Tibial artery (tissue), 4 donors: ENCODE measurements at regions not wholly inside any gene's neighbourhood (a gene's known extent, or its start where the extent isn't known, plus 50 kb on each side); places are given as distances from the start of the nearest gene placed in this dataset.
"Not testable (repeated sequence)": the region's sequence is repeated elsewhere in the genome, so short reads cannot be mapped to it uniquely, and the experiment has no call there.

Experiments used
- DNase-seq, 2 donors: peaks; one replicate each; pipeline ENCODE4 v3.0.0-alpha.2; 2019
- H3K27ac ChIP-seq, 2 donors: fragments of 200-600 bp; sonication (generic) in 1 of 2; 1 replicate in 1 of 2; 2 replicates in 1 of 2; pipeline ENCODE4 v1.5.1; 2018 to 2019; ENCODE audit warnings: mild to moderate bottlenecking in 1 of 2
- H3K27me3 ChIP-seq, 2 donors: fragments of 200-600 bp; sonication (generic) in 1 of 2; one replicate each; pipeline versions ENCODE4 v1.5.1 to v1.6.0; 2016 to 2019
- H3K36me3 ChIP-seq, 3 donors: fragments of 200-600 bp; sonication (generic) in 2 of 3; one replicate each; pipeline ENCODE4 v1.5.1; 2016 to 2019; ENCODE audit warnings: mild to moderate bottlenecking in 2 of 3
- H3K4me1 ChIP-seq, 4 donors: fragments of 200-600 bp; sonication (generic) in 2 of 4; 1 replicate in 3 of 4; 2 replicates in 1 of 4; pipeline ENCODE4 v1.5.1; 2016 to 2019
- H3K4me3 ChIP-seq, 2 donors: fragments of 200-600 bp; sonication (generic) in 1 of 2; 1 replicate in 1 of 2; 2 replicates in 1 of 2; pipeline ENCODE4 v1.5.1; 2018 to 2019; ENCODE audit warnings: mild to moderate bottlenecking in 2 of 2
- H3K9me3 ChIP-seq, 3 donors: fragments of 200-600 bp; sonication (generic) in 1 of 3; one replicate each; pipeline ENCODE4 v1.5.1; 2016 to 2019
- intact Hi-C: fragments of 100-400 bp; cut with DNase I; formaldehyde crosslinking; loops from one replicate; pipeline ENCODE4 v1.15.0; 2023; ENCODE audit warnings: low total_unique reads
- TF ChIP-seq, protein P1 (sequence below), 2 experiments: fragments of 200-600 bp in 1 of 2; fragments of 450-650 bp in 1 of 2; IDR thresholded peaks; one replicate each; pipeline ENCODE4 v1.5.1; 2017 to 2019; ENCODE audit warnings: antibody characterized with exemption in 2 of 2, mild to moderate bottlenecking in 1 of 2, moderate library complexity in 1 of 2

DNA sequence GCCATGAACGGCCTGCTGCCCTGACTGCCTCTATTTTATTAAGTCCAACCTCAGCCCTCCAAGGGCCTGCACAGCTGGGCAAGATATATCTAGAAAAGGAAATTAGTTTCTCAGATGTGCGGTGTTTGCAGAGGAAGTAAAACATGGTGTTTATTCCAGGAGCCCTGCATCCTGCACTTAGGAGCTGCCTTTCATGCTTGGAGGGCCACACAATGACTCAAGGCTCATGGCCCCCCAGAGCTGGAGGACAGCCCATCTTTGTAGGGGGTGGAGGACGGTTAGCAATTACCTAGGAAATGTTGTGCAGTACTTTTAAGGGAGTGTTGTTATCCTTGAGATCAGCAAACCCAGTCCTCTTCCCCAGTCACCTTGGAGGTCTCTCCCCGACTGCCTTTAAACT, 80.5 kb downstream of the COPRS start:
- H3K9me3 ChIP-seq, result no peaks in the 10 kb centered on the region
- H3K4me3 ChIP-seq, result no peak overlapping the region
- TF ChIP-seq, protein P1, sequence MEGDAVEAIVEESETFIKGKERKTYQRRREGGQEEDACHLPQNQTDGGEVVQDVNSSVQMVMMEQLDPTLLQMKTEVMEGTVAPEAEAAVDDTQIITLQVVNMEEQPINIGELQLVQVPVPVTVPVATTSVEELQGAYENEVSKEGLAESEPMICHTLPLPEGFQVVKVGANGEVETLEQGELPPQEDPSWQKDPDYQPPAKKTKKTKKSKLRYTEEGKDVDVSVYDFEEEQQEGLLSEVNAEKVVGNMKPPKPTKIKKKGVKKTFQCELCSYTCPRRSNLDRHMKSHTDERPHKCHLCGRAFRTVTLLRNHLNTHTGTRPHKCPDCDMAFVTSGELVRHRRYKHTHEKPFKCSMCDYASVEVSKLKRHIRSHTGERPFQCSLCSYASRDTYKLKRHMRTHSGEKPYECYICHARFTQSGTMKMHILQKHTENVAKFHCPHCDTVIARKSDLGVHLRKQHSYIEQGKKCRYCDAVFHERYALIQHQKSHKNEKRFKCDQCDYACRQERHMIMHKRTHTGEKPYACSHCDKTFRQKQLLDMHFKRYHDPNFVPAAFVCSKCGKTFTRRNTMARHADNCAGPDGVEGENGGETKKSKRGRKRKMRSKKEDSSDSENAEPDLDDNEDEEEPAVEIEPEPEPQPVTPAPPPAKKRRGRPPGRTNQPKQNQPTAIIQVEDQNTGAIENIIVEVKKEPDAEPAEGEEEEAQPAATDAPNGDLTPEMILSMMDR (IDR thresholded peaks at IDR 0.05), result no peak
- no peaks in the 10 kb centered on the region for H3K4me1 ChIP-seq
- no peaks in the 10 kb centered on the region for H3K36me3 ChIP-seq
- intact Hi-C loops, result no loop called here
- DNase-seq, result no peak
- no peak overlapping the region for H3K27ac ChIP-seq
- H3K27me3 ChIP-seq, result no peaks in the 10 kb centered on the region

DNA sequence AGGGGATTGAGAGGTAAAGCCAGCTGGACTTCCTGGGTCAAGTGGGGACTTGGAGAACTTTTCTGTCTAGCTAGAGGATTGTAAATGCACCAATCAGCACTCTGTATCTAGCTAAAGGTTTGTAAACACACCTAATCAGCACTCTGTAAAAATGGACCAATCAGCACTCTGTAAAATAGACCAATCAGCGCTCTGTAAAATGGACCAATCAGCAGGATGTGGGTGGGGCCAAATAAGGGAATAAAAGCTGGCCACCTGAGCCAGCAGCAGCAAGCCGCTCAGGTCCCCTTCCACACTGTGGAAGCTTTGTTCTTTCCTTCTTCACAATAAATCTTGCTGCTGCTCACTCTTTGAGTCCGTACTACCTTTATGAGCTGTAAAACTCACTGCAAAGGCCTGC, 87.7 kb downstream of the COPRS start:
- peak overlapping the region in 1 of 2 donors; percentile 62 for H3K27ac ChIP-seq
- DNase-seq, H3K36me3 ChIP-seq, H3K27me3 ChIP-seq, H3K4me3 ChIP-seq, intact Hi-C loops, H3K9me3 ChIP-seq: not testable (repeated sequence)
- peaks cover 0 to 28% (median 1%) of the 10 kb centered on the region in 4 donors for H3K4me1 ChIP-seq

DNA sequence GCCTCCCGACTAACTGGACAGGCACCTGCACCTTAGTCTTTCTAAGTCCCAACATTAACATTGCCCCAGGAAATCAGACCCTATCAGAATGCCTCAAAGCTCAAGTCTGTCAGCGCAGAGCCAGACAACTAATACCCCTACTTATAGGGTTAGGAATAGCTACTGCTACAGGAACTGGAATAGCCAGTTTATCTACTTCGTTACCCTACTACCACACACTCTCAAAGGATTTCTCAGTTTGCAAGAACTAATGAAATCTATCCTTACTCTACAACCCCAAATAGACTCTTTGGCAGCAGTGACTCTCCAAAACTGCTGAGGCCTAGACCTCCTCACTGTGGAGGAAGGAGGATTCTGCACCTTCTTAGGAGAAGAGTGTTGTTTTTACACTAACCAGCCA, 88.5 kb downstream of the COPRS start:
- DNase-seq, H3K27me3 ChIP-seq, H3K9me3 ChIP-seq, H3K36me3 ChIP-seq, H3K4me3 ChIP-seq, intact Hi-C loops: not testable (repeated sequence)
- H3K4me1 ChIP-seq, result peaks cover 0 to 28% (median 1%) of the 10 kb centered on the region in 4 donors
- H3K27ac ChIP-seq, result peak overlapping the region in 1 of 2 donors; percentile 20

DNA sequence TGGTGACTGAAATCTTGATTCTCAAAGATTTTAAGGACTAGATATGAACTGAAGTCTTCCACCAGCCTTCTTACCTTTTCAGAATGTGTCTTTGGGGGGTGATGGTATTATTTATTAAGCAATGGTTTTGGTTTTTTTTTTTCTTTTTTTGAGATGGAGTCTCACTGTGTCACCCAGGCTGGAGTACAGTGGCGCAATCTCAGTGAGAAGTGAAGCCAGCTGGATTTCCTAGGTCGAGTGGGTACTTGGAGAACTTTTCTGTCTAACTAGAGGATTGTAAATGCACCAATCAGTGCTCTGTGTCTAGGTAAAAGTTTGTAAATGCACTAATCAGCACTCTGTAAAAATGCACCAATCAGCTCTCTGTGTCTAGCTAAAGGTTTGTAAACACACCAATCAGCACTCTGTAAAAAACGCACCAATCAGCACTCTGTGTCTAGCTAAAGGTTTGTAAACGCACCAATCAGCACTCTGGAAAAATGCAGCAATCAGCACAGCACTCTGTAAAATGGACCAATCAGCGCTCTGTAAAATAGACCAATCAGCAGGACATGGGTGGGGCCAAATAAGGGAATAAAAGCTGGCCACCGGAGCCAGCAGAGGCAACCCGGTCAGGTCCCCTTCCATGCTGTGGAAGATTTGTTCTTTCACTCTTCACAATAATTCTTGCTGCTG, 97.1 kb downstream of the COPRS start:
- DNase-seq, H3K4me1 ChIP-seq, intact Hi-C loops, H3K4me3 ChIP-seq, H3K9me3 ChIP-seq, H3K36me3 ChIP-seq, H3K27me3 ChIP-seq, H3K27ac ChIP-seq: not testable (repeated sequence)

DNA sequence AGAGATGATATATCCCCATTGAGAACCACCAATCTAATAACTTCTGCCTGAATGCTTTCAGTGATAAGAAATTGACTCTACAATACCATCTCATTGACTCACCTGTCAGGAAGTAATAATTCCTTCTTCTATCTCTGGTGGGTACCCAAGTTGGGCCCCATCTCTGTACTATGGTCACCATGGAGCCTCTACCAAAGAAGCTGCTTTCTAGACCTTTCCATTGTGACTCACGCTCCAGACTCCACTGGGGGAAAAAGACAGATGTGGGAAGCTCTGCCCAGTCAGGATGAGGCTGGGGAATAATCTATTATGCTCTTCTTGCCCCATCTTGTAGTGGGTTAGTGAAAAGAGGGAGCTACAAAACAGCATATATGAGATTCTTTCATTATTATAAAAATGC, 100.4 kb downstream of the COPRS start:
- Histone ChIP-seq H3K27me3 (no peaks in the 10 kb centered on the region), H3K36me3 (no peaks in the 10 kb centered on the region), H3K4me3 (no peak overlapping the region), H3K9me3 (no peaks in the 10 kb centered on the region), H3K27ac (no peak overlapping the region), H3K4me1 (peaks cover 0 to 11% (median 0%) of the 10 kb centered on the region in 4 donors)
- TF ChIP-seq, protein P1 (IDR thresholded peaks at IDR 0.05), result no peak
- intact Hi-C loops, result no loop called here
- no peak for DNase-seq

DNA sequence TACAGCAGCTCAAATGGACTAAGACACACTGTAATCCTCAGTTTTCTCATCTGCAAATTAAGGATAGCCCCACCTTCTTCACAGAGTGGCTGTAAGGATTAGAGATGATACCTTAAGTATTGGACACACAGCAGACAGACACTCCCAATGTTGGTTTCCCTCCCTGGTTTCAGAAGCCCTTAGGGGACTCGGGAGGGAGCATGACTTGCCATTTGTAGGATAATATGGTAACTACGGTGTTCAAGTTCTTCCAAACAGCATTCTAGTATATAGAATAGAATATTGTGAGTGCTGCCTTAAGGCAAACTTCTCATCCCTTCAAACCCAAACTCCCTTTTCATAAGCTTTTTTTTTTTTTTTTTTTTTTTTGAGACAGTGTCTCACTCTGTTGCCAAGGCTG, 101.9 kb downstream of the COPRS start:
- Histone ChIP-seq H3K9me3 (no peaks in the 10 kb centered on the region), H3K27ac (no peak overlapping the region), H3K36me3 (no peaks in the 10 kb centered on the region), H3K27me3 (no peaks in the 10 kb centered on the region), H3K4me3 (no peak overlapping the region), H3K4me1 (peaks cover 0 to 11% (median 0%) of the 10 kb centered on the region in 4 donors)
- intact Hi-C loops, result no loop called here
- TF ChIP-seq, protein P1 (IDR thresholded peaks at IDR 0.05), result no peak
- no peak for DNase-seq

DNA sequence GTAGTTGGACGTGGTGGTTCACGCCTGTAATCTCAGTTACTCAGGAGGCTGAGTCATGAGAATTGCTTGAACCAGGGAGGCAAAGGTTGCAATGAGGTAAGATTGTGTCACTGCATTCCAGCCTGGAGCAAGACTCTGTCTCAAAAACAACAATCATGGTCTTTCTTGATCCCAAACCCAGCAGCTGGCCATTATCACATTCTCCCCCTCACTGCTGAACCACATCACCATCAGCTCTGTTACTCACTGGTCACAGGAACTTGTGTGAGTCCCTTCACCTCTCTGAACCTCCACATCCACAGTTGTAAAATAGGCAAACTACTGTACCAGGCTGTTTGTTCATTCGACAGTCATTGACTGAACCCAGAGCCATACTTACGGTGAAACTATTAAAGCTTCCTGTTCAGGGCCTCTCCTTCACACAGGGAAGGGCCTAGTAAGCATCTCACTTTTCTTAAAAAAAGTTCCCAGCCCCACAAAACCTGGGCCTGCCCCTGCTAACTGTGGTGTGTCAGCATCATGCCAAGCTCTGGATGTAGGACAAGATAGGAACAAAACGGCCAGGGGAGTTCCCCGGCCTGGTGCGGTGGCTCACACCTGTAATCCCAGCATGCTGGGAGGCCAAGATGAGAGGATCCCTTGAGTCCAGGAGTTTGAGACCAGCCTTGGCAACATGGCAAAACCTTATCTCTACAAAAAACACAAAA, 104.7 kb downstream of the COPRS start:
- no peaks in the 10 kb centered on the region for H3K36me3 ChIP-seq
- H3K4me1 ChIP-seq, result peaks cover 0 to 33% (median 7%) of the 10 kb centered on the region in 4 donors
- TF ChIP-seq, protein P1 (IDR thresholded peaks at IDR 0.05), result no peak
- no peak overlapping the region for H3K27ac ChIP-seq
- no peaks in the 10 kb centered on the region for H3K27me3 ChIP-seq
- no peak overlapping the region for H3K4me3 ChIP-seq
- DNase-seq, result no peak
- intact Hi-C loops, result no loop called here
- no peaks in the 10 kb centered on the region for H3K9me3 ChIP-seq
